Hepatocyte (in vitro differentiated cells): ENCODE measurements at regions not wholly inside any gene's neighbourhood (a gene's known extent, or its start where the extent isn't known, plus 50 kb on each side); places are given as distances from the start of the nearest gene placed in this dataset.

Source experiments
- CTCF ChIP-seq: fragments of 200-600 bp; sonication (generic); IDR thresholded peaks from 2 replicates; pipeline ENCODE4 v1.5.1; 2016; ENCODE audit warnings: antibody characterized with exemption, mild to moderate bottlenecking; ENCODE audit not compliant: poor library complexity
- EZH2 ChIP-seq: fragments of 200-600 bp; sonication (generic); IDR thresholded peaks from 2 replicates; pipeline ENCODE4 v1.6.1; 2016; ENCODE audit warnings: antibody characterized with exemption, mild to moderate bottlenecking, borderline replicate concordance
- EZH2phosphoT487 ChIP-seq: fragments of 200-600 bp; sonication (generic); IDR thresholded peaks from one replicate; pipeline ENCODE4 v1.6.1; 2018; ENCODE audit warnings: antibody characterized with exemption, mild to moderate bottlenecking, low read depth, moderate library complexity; ENCODE audit not compliant: unreplicated experiment, severe bottlenecking

DNA sequence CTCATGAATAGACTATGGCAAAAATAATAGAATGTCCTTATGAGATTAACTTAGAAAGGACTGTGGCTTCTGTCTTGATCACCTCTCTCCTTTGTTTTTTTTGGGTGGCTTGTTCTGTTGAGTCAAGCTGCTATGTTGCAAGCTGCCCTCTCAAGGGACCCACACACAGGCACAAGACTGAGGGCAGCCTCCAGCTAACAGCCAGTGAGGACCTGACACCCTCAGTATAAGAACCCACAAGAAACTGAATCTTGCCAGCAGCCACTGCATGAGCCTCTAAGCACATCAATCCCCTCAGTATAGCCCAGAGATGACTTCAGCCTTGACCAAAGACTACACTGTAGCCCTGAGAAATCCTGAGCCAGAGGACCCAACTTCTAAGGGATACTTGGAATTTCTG, 361.1 kb downstream of the MCTP2 start:
- TF ChIP-seq CTCF (no peak), EZH2 (no peak), EZH2phosphoT487 (no peak)
